ENCODE measurements at regions not wholly inside any gene's neighbourhood (a gene's known extent, or its start where the extent isn't known, plus 50 kb on each side); places are given as distances from the start of the nearest gene placed in this dataset.

DNA sequence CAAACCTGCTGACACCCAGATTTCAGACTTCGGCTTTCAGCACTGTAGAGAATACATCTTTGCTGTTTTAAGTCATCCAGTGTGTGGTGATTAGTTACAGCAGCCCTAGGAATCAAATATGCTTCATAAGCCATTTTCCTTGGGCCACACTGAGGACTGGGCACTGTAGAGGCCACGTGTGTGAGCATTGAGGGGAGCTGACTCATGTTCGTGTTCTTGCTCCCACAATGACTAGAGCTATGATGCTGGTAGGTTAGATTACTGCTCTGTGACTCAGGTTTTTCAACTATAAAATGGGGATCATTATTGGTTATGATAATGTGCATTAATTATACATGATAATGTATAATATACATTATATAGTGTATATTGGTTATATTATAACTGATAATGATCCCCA is 96.5 kb upstream of the PALM2AKAP2 start:
- no peak for DNase-seq

DNA sequence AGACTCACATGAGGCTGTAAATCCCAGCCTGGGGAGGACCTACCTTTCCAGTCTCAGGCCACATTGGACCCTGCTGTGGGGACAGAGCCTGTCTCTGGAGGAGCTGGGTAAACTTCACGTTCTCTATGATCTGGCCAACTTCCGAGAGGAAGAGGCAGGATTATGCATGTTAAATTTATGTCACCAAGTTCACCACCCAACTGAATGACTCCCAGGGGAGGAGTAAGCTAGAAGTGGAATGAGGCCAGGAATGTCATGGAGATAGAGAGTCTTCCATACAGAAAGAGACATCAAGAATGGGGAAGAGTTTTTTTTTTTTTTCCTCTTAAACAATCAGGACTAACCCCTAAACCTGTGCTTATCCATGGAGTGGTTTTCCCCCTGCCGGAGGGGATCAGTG is 90.3 kb upstream of the PALM2AKAP2 start:
- no peak for DNase-seq

DNA sequence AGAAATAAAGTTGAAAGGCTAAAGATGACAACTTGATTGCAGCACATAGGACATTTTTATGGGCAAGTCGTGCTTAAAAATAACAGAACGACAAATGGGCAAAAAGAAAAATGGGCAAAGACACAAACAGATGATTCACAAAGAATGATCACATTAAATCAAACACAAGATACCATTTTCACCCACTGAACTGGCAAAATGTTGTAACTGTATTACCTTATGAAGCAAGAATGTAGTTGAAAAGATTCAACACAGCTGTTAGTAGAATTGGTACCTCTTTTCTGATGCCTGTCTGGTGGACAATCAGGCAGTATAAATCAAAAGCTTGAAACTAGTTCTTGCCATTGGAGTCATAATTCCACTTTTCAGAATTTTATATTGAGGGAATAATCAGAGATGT is 81.0 kb upstream of the PALM2AKAP2 start:
- no peak for DNase-seq

DNA sequence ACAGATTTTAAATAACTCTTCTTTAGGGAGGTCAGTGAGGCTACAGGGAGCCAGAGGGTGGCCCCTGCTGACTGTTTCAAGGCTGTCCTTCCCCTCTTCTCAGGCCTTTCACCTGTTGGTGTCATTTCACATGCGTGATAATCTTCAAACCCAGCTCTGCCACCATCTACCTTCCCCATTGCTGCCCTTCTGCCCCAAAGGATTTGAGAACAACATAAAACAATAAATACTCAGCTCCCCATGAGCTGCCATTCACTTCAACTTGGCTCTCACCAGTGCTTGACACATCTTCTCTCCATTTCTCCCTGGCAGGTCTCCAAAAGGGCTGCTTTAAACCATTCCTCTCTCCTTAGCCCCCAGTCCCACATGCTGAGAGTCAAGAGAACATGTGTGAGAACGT is 75.5 kb upstream of the PALM2AKAP2 start:
- no peak for DNase-seq

GRCh38 chr9:109705515-109705914 is 74.5 kb upstream of the PALM2AKAP2 start:
- DNase-seq: no peak

DNA sequence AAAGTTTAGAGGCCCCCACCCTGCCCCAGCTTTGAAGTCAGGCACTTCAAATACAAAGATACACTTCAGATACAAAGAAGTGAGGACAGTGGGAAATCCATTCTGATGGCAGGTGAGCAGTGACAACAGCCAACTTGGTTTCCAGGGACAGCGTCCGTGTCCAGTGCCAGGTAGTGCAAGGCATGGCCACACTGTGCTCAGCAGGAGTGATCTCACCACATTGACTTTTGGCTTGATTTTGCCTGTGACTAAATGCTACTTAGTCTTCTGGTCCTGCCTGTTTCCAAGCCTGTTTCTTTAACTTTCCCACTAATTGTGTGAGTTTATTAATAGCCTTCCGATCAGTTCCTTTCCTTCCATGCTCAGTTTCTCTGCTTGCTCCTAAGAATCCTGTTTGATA is 72.6 kb upstream of the PALM2AKAP2 start:
- no peak for DNase-seq

GRCh38 chr9:109708451-109708945 is 71.5 kb upstream of the PALM2AKAP2 start:
- no peak for DNase-seq

DNA sequence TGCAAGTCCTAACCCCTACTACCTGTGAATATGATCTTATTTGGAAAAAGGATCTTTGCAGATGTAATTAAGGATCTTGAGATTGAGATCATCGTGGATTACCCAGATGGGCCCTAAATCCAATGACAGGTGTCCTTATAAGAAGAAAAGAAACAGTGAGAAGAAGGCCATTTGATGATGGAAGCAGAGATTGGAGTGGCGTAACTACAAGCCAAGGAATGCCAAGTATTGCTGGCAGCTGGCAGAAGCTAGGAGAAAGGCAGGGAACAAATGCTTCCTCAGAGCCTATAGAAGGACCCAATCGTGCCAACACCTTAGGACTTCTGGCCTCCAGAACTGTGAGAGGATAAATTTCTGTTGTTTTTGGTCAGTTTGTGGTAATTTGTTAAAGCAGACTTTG is 70.1 kb upstream of the PALM2AKAP2 start:
- DNase-seq: no peak

DNA sequence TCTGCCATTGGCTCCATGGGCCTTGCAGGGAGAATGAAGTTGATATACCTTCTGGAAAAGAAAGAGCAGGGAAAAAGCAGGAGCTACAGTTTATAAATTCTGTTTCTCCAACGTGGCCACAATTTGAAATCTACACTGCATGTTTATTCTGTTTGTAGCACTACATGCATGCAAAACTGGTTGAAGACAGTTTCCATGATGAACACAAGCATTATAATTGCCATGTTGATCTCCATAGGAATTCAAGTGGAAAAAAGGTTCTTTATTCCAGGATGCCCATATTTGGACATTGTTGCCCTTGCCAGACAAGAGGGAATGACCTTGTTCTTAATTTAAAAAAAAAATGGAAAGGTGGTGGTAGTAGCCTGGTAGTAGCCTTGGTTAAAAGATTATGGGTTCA is 69.2 kb upstream of the PALM2AKAP2 start:
- no peak for DNase-seq

DNA sequence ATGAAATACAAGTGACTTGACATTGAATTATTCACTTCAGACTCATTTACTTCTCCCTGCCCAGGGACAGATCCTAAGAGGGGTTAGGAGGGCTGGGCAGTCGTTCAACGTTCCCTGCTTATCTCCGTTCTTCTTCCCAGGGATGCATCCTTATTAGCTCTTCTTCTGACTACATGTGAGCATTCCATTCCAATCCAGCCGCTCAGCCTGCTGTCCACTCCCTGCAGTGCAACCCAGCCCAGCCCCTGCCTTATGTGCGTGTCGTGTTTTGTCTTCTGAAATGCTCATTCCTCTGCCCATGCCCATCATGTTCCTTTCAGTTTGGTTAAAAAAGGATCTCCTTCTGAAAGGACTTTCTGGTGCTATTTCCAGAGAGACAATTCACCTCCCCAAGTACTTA is 64.7 kb upstream of the PALM2AKAP2 start:
- no peak for DNase-seq

- no peak for DNase-seq
Observed at GRCh38 chr9:109716631-109717030, 63.4 kb upstream of the PALM2AKAP2 start.

DNA sequence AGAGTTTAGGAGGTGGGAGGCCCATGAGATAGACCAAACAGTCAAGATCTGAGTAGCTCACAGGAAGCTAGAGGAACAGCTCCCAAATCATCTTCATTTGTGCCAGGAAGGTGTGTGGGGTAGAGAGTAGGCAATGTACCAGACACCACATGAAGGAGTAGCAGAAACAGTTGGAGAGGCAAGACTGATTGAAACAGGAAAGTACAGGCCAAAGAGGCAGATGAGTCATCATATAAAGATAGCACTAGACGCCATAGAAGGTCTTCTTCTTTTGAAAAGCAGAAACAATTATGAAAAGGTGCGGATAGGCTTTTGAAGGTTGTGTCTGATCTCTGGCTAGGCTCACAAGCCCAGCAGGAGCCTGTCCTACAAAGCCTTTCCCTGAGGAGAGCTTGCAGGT is 62.7 kb upstream of the PALM2AKAP2 start:
- DNase-seq: no peak

- no peak for DNase-seq
Observed at GRCh38 chr9:109718861-109719260, 61.1 kb upstream of the PALM2AKAP2 start.

DNA sequence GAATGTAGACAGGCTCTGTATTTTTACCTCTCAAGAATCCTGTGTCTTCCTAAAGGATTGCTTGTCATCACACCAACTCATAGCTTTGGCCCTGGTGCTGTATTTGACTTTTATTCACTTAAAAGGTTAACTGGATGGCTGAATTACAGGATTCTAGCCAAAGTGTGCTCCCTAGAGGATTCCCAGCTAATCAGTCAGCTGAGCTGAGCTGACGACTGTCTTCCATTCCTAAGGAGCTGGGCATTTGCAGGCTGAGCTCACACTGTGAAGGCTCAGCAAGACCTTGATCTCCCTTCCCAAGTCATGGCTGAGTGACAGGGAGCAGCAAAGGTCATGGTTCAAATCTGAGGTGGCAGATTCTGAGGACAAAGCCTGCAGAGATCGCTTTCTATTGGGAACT is 59.0 kb upstream of the PALM2AKAP2 start:
- DNase-seq: no peak

- DNase-seq: no peak
Observed at GRCh38 chr9:109722007-109722406, 58.0 kb upstream of the PALM2AKAP2 start.

DNA sequence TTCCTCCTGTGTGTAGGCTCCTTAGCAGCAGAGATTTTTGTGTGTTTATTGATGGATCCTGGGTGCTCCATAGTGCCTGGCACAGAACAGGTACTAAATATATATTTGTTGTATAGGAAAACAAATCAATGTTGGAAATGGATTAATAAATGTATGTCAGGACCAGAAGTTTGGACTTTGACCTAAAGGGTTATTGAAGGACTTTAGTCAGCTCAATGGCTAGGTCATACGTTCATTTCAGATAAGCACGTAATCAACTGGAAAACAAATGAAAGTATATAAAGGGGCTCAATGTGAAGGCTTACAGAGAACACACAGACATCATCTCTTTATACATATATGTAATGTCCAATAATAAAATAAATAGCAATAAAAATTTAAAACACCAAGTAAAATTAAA is 56.2 kb upstream of the PALM2AKAP2 start:
- DNase-seq: no peak

DNA sequence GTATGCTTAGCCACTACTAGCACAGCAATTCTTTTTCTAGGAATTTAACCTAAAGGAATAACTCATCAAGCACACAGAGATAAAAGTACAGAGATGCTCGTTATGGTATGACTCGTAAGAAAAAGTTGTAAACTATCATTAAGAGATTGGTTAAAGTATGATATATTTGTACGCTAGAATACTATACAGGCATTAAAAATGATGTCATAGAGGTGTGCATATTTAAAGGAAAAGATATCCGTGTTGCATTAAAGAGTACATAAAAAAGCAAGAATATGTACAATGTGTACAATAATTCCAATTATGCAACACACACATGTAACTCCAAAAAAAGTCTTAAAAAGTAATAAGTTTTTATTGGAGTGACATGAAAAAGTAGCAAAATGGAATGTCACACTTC is 54.5 kb upstream of the PALM2AKAP2 start:
- no peak for DNase-seq

DNA sequence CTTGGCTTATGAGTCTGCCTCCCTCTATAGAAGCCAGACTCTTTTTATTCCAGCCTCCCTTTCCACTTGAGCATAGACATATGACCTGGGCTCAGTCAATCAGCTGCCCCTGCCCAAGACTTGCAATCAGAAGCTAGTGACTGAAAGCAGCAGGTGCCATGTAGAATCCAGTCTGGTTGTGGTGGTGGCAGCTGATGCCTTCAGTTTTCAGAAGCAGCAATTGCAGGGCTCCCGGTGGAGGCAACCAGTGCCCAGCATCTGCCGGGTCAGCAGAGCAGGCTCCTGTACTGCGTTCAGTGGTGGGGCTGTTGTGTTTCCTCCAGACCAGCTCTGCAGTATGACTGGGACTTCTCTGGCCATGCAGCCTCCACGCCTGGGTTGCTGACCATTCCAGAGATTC is 53.9 kb upstream of the PALM2AKAP2 start:
- no peak for DNase-seq

GRCh38 chr9:109728686-109729300 is 51.2 kb upstream of the PALM2AKAP2 start:
- DNase-seq: no peak

DNA sequence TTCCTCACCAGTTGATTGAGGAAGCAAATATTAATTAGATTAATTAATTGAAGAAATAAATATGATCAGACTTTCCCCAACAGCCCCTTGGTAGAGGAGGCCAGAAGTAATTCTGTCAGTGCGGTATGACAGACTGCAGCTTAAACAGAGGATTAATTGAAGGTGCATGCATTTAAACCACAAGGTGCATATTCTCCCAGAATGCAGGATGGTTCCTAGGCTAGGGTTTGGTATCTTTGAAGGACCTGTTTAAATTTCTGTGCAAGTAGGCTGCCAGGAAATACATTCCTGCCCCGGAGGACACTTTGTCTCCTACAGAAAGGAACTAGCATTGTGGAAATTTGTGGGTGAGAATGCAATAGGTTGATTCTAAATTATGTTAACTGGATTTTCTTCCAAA is 50.5 kb upstream of the PALM2AKAP2 start:
- no peak for DNase-seq
